Fibroblast of lung (primary cell): ENCODE measurements at regions not wholly inside any gene's neighbourhood (a gene's known extent, or its start where the extent isn't known, plus 50 kb on each side); places are given as distances from the start of the nearest gene placed in this dataset.

ENCODE experiments used
- DNase-seq, 2 donors: peaks; one replicate each; pipeline versions ENCODE4 v3.0.0 to v3.0.0-alpha.2; 2010; ENCODE audit warnings: low read depth in 2 of 2
- H2AFZ ChIP-seq: 2 replicates; pipeline ENCODE4 v1.5.1; 2012; ENCODE audit warnings: low read length, control low read depth, inconsistent platforms
- H3K27ac ChIP-seq: 2 replicates; pipeline ENCODE4 v1.5.1; 2011; ENCODE audit warnings: low read length, control low read depth; ENCODE audit not compliant: insufficient read depth
- H3K27me3 ChIP-seq: 2 replicates; pipeline ENCODE4 v1.5.1; 2011; ENCODE audit warnings: mild to moderate bottlenecking, low read length; ENCODE audit not compliant: control insufficient read depth, insufficient read depth
- H3K36me3 ChIP-seq: 2 replicates; pipeline ENCODE4 v1.5.1; 2011; ENCODE audit warnings: low read length; ENCODE audit not compliant: control insufficient read depth, insufficient read depth
- H3K4me1 ChIP-seq: 2 replicates; pipeline ENCODE4 v1.5.1; 2011; ENCODE audit warnings: low read length; ENCODE audit not compliant: control insufficient read depth, insufficient read depth; ENCODE audit errors: extremely low read depth
- H3K4me2 ChIP-seq: 2 replicates; pipeline ENCODE4 v1.5.1; 2011; ENCODE audit warnings: low read length, control low read depth; ENCODE audit not compliant: insufficient read depth; ENCODE audit errors: extremely low read depth
- H3K4me3 ChIP-seq, 4 experiments: fragments of 200-600 bp in 1 of 4; sonication (generic) in 1 of 4; replicated peaks in 1 of 4; 2 replicates each; pipeline ENCODE4 v1.5.1; 2011 to 2016; ENCODE audit warnings: low read length in 4 of 4, low read depth in 3 of 4, mild to moderate bottlenecking in 3 of 4, control low read depth in 2 of 4, inconsistent platforms in 1 of 4, mixed read lengths in 1 of 4; ENCODE audit not compliant: insufficient read depth in 1 of 4; ENCODE audit errors: control extremely low read depth in 1 of 4
- H3K79me2 ChIP-seq: 2 replicates; pipeline ENCODE4 v1.5.1; 2012; ENCODE audit warnings: mild to moderate bottlenecking, low read length, inconsistent platforms; ENCODE audit not compliant: control insufficient read depth, insufficient read depth
- H3K9ac ChIP-seq: 2 replicates; pipeline ENCODE4 v1.5.1; 2011; ENCODE audit warnings: mild to moderate bottlenecking, low read length, control low read depth; ENCODE audit not compliant: insufficient read depth
- H3K9me3 ChIP-seq: 2 replicates; pipeline ENCODE4 v1.5.1; 2012; ENCODE audit warnings: low read depth, low read length; ENCODE audit not compliant: control insufficient read depth, insufficient read depth
- H4K20me1 ChIP-seq: 2 replicates; pipeline ENCODE4 v1.5.1; 2011; ENCODE audit warnings: low read length; ENCODE audit not compliant: control insufficient read depth, insufficient read depth; ENCODE audit errors: extremely low read depth
- CTCF ChIP-seq, 2 donors: IDR thresholded peaks in 1 of 2; conservative IDR thresholded peaks in 1 of 2; 1 replicate in 1 of 2; 2 replicates in 1 of 2; pipeline ENCODE4 v1.5.1; 2011 to 2012; ENCODE audit warnings: low read length in 2 of 2, control low read depth in 1 of 2, inconsistent platforms in 1 of 2, low read depth in 1 of 2, mild to moderate bottlenecking in 1 of 2
- EZH2 ChIP-seq: IDR thresholded peaks from 2 replicates; pipeline ENCODE4 v1.5.1; 2012; ENCODE audit warnings: low read length, control low read depth, mild to moderate bottlenecking; ENCODE audit errors: missing control alignments

DNA sequence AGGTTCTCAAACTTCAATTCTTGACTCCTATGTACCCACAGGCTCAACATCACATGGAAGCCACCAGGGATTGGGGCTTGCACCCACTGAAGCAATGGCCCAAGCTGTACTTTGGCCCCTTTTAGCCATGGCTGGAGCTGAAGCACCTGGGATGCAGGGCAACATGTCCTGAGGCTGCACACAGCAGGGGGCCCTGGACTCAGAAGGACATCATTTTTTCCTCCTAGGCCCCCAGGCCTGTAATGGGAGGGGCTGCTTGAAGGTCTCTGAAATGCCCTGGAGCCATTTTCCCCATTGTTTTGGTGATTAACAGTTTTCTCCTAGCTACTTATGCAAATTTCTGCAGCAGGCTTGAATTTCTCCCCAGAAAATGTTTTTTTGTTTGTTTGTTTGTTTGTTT is 465.1 kb upstream of the PCDH10 start:
- Histone ChIP-seq H2AFZ (no peak overlapping the region), H3K9me3 (no peaks in the 10 kb centered on the region), H3K36me3 (no peaks in the 10 kb centered on the region), H3K79me2 (no peaks in the 10 kb centered on the region), H4K20me1 (no peaks in the 10 kb centered on the region), H3K9ac (no peak overlapping the region), H3K4me2 (no peak overlapping the region), H3K4me1 (no peaks in the 10 kb centered on the region), H3K27me3 (no peaks in the 10 kb centered on the region), H3K27ac (no peak overlapping the region), H3K4me3 (no peak overlapping the region)
- no peak for DNase-seq
- no peak for TF ChIP-seq EZH2
- TF ChIP-seq CTCF (conservative IDR thresholded peaks at IDR 0.05 in 1 of 2, IDR thresholded peaks at IDR 0.05 in 1 of 2; ENCODE audit: low read depth in 1 of 2, low read length in 2 of 2): no peak

DNA sequence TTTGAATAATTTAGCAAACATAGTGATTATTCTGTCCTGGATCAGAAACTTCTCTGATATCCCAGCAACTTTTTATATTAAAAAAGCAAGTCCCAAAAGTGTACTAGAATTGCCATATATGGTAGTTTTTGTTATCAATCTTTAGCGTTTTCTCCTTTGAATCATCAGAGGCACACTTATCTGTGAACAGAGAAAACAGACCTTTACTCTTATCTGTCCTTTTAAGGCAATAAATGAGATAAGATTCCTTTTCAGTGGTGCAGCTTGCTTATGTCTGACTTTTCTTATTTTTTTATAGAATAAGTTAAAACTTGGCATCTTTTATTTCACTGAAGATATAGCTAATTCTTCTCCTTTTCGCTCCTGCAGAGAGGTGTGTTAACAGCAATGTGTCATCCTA is 458.1 kb upstream of the PCDH10 start:
- Histone ChIP-seq H2AFZ (no peak overlapping the region), H3K36me3 (no peaks in the 10 kb centered on the region), H3K4me3 (no peak overlapping the region), H3K4me2 (no peak overlapping the region), H4K20me1 (no peaks in the 10 kb centered on the region), H3K9me3 (no peaks in the 10 kb centered on the region), H3K27me3 (no peaks in the 10 kb centered on the region), H3K9ac (no peak overlapping the region), H3K27ac (no peak overlapping the region), H3K79me2 (no peaks in the 10 kb centered on the region), H3K4me1 (no peaks in the 10 kb centered on the region)
- TF ChIP-seq EZH2 (no peak), CTCF (conservative IDR thresholded peaks at IDR 0.05 in 1 of 2, IDR thresholded peaks at IDR 0.05 in 1 of 2; ENCODE audit: low read depth in 1 of 2, low read length in 2 of 2) (no peak)
- peak in 1 of 2 donors; percentile 20 for DNase-seq

GRCh38 chr4:132691668-132692067 is 457.4 kb upstream of the PCDH10 start:
- no peak overlapping the region for H3K27ac ChIP-seq

More at GRCh38 chr4:132691668-132692067, 457.4 kb upstream of the PCDH10 start:
- no peaks in the 10 kb centered on the region for H4K20me1 ChIP-seq
- H3K27me3 ChIP-seq: no peaks in the 10 kb centered on the region
- H3K79me2 ChIP-seq: no peaks in the 10 kb centered on the region
- H3K36me3 ChIP-seq: no peaks in the 10 kb centered on the region
- no peaks in the 10 kb centered on the region for H3K4me1 ChIP-seq
- H3K4me3 ChIP-seq: no peak overlapping the region
- no peak overlapping the region for H3K9ac ChIP-seq
- no peak overlapping the region for H2AFZ ChIP-seq
- DNase-seq: peak in 1 of 2 donors; percentile 40
- H3K9me3 ChIP-seq: no peaks in the 10 kb centered on the region
- TF ChIP-seq CTCF (conservative IDR thresholded peaks at IDR 0.05 in 1 of 2, IDR thresholded peaks at IDR 0.05 in 1 of 2; ENCODE audit: low read depth in 1 of 2, low read length in 2 of 2): no peak
- no peak for TF ChIP-seq EZH2
- no peak overlapping the region for H3K4me2 ChIP-seq
